Bone marrow (tissue), 2 donors: ENCODE measurements at regions not wholly inside any gene's neighbourhood (a gene's known extent, or its start where the extent isn't known, plus 50 kb on each side); places are given as distances from the start of the nearest gene placed in this dataset.
"Not testable (repeated sequence)": the region's sequence is repeated elsewhere in the genome, so short reads cannot be mapped to it uniquely, and the experiment has no call there.

Source experiments
- DNase-seq, 2 donors: peaks; one replicate each; lab custom pipeline; 2025; lab: John Stamatoyannopoulos, UW

DNA sequence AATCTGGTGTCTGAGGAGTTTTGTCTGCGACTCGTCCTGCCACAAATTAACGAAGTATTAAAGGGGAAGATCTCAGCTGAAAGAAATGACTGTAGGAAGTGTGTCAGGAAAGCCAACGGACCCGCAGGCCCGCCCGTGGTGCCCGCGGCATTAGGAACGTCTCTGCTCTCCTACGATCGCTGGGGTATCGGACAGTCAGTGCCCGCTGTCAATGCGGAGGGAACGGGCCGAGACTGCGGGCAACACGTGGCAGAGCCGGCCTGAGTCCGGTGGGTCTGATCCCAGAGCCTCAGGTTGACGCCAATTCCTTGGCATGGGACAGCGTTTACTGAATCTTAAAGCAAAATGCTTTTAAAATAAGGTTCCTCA lies 128.7 kb downstream of the KBTBD2 start:
- DNase-seq: no peak

DNA sequence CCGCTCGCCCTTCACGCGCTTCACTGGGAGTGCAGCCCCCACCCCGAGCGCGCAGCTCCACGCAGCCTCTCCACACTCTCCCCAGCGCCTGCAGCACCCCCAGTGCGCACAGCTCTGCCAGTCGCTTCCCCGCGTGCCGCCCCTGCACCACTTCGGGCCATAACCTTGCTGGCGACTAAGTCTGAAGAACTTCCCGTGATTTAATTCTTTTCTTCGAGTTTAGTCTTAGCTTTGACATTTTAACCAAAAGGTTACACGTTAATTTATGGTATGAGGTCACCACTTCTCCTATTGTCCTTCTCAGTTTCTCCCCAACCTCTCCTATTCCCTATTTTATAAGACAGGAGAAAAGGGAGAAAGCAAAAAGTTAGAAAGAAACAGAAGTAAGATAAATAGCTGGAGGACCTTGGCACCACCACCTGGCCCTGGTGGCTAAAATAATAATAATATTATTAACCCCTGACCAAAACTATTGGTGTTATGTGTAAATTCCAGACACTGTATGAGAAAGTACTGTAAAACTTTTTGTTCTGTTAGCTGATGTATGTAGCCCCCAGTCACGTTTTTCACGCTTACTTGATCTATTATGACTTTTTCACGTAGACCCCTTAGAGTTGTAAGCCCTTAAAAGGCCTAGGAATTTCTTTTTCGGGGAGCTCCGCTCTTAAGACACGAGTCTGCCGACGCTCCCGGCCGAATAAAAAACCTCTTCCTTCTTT lies 129.2 kb downstream of the KBTBD2 start:
- not testable (repeated sequence) for DNase-seq

DNA sequence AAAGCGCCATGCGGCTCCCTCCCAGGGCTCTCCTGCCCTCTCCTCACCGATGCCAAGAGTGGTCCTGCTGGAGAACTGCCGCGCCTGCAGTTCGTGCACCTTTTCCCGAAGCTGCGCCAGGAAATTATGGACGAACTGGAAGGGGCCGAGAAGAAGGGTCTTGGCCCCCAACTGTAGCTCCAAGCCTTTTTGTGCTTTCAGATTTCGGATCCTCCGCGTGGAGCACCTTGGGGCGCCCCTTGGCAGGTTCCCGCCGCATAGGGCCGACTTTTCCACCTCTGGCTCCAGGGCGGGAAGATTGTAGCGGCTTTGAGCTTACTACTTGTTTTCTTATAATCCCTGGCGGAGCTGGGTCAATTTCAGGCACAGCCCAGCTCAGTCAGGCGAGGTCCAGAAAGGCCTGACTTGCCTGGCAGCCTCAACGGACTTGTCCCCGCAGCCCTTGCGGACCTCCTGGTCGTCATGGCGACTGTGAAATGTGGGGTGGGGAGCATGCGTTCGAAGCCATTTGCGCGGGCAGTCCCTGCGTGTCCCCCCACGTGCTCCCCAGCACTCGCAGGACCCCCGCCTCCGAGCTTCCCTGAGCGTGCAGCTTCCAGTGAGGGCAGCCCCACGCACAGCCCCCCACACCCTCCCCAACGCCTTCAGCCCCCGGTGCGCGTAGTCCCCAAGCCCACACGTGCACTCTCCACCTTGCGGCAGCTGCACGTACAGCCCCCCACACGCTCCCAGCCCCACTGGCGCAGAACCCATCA lies 129.9 kb downstream of the KBTBD2 start:
- no peak for DNase-seq

DNA sequence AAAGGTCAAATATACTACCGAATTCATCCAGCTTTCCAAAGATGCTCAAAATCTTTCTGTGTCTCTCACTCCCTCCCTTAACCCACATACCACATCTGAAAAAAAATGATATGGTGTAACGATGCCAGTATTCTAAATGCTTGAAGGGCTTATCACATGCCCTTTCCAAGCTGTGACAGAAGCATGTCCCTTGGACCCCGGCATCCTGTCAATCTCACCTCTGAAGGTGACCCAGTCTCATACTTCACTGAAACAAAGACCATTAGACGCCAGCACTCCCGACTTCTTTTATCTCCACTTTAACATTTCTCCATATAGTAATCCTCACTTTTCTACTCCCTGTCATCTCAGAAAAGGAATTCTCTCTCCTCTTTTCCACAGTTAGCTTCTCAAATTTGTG lies 130.8 kb downstream of the KBTBD2 start:
- DNase-seq: not testable (repeated sequence)

DNA sequence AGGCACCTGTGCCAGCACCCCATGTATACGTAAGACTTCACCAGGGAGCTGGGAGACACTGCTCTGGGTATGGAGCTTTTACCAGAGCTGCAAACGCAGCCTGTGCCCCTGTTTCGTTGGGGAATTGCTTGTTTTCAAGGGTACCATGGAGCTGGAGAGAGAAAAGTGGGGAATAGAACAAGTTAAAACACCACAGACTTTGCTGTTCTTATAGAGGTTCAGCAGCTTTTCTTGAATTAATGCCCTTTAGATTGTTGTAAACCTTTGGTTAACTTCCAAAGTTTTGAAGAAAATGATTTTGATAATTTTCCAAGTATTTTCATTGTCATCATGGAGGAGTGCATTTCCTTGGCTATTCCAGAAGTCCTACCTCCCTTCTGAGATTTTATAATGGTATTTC lies 131.7 kb downstream of the KBTBD2 start:
- not testable (repeated sequence) for DNase-seq

DNA sequence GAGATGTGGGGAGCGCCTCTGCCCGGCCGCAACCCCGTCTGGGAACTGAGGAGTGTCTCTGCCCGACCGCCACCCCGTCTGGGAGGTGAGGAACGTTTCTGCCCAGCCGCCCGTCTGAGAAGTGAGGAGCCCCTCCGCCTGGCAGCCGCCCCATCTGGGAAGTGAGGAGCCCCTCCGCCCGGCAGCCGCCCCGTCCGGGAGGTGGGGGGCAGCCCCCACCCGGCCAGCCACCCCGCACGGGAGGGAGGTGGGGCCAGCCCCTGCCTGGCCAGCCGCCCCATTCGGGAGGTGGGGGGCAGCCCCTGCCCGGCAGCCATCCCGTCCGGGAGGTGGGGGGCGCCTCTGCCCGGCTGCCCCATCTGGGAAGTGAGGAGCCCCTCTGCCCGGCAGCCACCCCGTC lies 137.7 kb downstream of the KBTBD2 start:
- DNase-seq: not testable (repeated sequence)

DNA sequence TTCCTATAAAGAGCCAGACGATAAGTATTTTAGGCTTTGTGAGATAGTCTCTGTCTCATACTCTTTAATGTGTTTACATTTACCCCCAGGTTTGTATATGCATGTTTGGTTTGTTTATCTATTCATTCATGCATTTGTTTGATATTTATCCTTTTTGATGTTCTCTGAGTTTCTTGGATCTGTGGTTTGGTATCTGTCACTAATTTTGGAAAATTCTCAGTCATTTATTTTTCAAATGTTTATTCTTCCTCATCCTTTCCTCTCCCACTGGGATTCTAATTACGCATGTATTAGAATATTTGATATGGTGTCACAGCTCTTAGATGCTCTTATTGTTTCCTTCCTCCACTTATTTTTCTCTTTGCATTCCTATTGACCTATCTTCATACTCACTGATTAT lies 143.2 kb downstream of the KBTBD2 start:
- DNase-seq: not testable (repeated sequence)

DNA sequence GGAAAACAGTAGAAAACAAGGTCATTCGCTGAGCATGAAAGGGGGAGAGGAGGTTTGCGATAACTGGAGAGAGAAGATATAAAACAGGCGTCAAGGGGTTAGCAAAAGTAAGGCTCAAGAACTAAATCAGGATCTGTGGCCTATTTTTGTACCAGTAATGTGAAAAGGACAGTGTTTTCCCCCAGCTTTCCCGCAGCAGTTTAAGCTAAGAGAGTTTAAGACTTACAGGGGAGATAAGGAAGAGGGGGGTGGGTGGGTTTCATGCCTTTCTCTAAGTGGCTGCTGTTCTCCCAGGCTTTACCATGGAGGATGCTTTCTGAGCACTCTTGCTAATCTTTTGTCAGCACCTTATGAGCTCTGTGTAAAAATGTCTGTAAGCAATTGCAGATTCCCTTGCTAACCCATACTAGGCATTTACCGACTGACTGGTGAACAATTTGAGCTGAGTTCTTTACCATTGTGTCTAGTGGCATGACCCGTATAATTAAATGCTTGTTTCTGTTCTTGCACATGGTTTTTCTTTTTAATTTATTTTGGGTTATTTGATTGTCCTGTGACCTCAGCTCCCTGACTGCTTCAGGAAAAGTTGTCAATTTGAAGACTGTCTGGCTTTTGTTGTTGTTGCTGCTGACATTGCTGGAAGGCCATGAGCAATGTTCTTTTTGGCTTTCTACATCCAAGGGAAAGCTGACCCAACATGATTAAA lies 144.0 kb downstream of the KBTBD2 start:
- DNase-seq: not testable (repeated sequence)

DNA sequence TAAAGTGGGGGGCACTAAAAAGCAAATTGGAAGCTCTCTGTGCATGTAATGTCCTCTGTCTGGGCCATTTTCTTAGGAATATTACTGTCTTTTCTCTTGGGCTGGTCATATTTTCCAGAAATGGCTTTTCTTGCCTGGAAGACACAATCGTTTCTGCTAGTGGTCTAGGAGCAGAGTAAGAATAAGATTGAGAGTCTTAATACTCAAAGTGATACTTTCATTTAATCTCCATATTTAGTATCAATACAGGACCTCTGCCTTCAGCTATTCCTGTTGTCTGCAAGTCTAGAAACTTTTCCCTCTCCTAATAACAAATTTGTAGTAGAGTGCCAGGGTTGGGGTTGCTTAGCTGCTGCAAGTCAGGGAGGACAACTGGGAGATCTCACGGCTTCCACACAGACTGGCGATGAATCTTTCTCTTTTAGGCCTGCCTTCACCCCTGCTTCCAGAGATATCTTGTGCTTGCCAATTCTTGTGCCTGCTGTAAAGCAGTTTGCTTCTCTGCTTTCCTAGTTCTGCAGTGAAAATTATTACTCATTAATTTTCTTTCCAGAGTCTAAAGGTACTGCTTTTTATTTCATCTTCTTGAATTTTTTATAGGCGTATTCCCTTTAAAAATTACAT lies 149.6 kb downstream of the KBTBD2 start:
- not testable (repeated sequence) for DNase-seq

DNA sequence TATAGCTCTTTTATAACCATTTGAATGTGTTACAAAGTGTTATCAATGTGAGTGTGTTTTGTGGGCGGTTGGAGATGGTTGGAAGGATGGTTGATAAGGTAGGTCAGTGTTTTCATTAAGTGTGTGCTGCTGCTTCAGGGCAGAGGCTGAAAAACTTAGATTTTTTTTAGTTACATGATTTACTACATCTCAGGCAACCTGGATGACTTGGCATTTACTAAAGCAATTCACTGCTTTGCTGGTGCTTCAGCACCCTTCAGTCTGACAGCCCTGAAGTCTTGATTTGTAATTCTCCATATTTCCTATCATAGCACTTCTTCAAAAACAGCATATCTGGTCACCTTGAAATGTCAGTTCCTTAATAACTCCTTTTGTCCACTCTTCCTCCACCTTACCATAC lies 151.8 kb downstream of the KBTBD2 start:
- not testable (repeated sequence) for DNase-seq

DNA sequence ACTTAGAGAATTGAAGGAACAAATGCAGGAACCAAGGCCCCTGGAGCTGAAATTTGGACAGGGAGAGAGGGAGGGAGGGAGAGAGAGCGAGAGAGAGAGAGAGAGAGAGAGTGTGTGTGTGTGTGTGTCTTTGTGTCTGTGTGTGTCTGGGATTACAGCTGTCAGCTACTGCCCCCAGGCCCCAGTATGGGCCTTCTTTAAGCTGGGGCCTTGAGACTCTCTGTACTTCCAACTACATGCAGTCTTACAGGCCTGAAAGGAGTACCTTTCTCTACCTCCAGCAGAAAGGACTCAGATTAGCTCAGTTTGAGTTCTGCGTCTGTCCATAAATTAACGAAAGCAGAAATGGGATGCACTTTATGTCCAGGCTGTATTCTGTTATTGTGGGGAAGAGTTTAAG lies 153.2 kb downstream of the KBTBD2 start:
- DNase-seq: not testable (repeated sequence)

DNA sequence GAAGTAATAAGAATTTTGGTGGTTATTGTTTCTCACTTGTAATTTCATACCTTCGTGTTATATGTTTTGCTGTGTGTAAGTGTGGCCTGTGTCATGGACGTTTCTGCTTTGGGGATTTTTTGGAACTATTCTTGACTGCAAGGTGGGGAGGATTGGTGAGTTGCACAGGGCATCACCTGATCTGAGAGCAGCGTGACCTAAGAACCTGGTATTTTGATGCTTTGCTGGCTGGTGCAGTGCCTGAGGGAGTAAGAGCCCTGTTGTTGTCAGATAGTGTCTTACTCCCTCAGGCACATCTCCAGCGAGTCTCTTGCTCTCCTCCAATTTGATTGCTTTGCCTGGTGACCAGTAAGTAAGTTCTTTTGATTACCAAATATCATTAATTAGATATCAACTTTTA lies 158.8 kb downstream of the KBTBD2 start:
- DNase-seq: not testable (repeated sequence)

DNA sequence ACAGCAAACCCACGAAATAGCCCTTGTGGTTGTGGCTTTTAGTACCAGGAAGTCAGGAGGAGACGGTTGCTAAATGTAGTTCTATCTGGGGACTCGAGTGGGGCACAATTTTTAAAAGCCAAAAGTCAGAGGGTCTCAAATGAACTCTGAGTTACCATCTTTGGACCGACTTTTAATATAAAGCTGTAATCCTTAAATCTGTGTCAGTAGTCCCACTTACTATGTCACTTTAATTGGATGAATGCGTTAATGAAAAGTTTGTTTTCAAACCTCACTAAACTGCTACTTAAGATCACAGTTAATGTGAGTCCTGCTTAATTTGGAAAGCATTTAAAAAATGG lies 162.3 kb downstream of the KBTBD2 start:
- DNase-seq: not testable (repeated sequence)

DNA sequence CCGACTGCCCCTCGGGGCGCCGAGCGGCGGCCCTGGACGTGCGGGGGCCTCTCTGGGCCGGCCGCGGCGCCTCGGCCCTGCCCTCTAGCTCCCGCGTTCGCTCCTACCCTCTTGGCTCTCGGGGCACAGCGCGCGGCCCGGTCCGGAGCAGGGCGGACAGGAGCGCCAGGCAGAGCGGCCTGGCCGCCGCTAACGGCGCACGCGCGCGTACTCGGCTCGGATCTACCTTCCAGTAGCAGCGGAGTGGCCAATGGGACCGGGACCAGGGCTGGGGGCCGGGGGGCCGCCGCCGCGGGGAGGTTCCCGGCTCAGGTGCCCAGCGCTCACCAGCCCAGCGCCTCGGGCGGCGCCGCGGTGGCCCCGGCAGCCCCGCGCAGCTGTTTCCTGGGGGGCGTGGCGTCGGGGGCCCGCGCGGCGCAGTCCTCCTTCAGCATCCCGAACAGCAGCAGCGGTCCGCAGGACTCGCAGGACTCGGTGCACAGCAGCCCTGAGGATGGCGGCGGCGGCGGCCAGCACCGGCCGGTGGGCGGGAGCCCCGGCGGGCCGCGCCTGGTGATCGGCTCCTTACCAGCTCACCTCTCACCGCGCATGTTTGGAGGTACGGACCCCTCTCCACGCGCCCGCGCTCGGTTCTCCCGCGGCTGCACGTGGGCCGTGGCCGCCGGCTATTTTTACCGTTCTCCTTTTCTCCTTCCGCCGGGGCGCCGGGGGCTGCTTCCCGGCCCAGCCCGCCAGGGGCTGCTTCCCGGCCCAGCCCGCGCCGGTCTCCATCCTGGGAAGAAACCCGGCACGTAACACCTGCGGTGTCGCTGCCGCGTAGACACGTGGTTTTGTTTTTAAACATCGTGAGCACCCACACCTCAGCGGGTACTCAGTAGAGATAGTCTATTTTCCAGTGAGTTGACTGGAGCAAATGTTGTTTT lies 162.9 kb downstream of the KBTBD2 start:
- DNase-seq: peak in 1 of 2 donors; percentile 63

DNA sequence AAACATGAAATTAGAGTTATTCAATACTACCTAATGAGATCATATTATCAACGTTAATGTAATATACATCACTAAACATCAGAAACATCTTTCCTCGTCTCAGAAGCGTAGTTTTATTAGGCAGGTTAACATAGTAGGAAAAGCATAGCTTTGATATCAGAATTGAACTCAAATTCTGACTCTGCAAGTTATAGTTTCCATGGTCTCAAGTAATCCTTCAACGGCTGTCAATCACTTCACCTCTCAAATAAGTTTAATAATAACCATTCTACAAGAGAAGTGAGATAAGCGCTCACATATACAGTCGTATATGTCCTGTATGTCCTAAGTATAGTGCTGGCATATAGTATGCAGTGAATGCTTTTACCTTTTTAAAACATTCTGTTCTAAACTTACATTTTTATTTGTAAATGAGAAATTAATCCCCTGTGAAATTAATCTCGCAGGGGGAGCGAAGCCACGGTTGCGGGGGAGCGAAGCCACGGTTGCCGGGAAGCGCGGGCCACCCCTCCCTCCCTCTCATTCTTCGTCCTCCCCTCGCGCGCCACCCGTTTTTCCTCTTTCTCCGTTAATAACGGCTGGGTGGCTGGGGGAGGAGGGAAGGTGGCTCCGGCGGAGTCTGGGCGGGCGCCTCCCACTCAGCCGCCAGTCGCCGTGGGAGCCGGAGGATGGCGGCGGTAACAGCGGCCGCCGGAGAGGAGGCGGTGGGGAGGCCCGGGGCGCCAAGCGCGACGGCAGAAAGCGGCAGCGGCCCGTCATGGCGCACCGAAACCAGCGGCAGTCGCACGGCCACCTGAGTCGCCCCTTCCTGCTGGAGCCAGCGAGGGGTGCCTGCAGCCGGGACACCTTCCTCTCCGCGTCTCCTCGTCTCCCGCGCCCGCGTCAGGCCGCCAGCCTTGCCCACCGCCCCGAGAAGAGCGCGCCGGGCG lies 163.8 kb downstream of the KBTBD2 start:
- DNase-seq: peak in 1 of 2 donors; percentile 50

DNA sequence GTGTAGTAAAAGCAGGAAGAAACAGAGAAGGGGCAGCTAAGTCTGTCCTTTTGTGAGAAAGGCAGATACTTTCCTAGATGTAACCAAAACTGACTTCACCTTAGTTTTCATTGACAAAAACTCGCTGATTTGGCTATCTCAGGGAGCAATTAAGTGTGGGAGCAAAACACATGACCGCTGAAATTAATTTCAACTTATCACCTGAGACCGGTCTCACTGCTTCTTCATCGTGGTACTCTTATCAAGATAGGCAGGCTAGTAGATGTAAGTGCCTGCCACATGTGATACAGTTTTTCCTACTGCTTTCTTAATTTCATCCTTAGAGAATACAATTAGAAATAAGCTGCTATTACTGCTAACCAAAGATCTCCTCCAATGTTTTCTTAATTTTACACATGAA lies 168.7 kb downstream of the KBTBD2 start:
- DNase-seq: not testable (repeated sequence)

DNA sequence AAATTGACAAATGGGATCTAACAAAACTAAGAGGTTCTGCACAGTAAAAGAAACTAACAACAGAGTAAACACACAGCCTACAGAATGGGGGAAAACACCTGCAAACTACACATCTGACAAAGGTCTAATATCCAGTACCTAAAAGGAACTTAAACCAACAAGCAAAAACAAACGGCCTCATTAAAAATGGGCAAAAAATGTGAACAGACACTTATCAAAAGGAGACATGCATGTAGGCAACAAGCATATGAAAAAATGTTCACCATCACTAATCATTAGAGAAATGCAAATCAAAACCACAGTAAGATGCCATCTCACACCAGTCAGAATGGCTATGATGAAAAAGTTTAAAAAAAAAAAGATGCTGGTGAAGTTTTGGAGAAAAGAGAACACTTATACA lies 197.4 kb downstream of the KBTBD2 start:
- no peak for DNase-seq

DNA sequence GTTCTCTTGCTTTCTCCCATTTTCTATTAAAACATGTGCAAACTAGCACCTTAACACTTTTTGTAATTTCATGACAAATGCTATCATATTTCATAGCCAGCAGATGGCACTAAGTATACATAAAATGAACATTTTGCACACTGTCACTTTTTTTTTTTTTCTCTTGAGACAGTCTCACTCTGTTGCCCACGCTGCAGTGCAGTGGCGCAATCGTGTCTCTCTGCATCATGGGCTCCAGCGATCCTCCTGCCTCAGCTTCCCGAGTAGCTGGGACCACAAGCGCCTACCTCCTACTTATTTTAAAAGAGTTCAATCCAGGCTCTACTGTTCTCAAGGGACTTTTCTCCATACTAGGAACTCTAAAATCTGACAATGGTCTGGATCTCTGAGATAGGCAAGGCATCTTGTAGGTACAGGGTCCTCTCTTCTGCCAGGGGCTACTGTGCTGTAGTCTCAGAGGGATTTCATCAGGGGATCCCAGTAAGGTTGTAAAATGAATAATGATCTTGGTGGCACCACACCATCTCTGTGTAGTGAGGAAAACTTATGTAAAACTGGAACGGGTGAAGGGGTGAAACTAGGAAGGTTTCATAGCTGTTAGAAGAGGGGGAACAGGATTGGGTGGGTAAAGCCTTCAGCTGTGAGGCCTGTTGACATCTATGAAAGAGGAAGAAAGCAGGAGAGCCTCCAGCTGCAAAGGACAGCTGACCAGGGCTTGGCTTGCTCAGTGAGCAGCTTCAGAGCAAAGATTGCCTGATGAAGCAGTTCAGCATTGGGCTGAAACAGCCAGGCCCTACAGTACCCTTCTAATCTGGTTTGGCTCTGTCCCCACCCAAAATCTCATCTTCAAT lies 196.9 kb downstream of the AVL9 start:
- not testable (repeated sequence) for DNase-seq

DNA sequence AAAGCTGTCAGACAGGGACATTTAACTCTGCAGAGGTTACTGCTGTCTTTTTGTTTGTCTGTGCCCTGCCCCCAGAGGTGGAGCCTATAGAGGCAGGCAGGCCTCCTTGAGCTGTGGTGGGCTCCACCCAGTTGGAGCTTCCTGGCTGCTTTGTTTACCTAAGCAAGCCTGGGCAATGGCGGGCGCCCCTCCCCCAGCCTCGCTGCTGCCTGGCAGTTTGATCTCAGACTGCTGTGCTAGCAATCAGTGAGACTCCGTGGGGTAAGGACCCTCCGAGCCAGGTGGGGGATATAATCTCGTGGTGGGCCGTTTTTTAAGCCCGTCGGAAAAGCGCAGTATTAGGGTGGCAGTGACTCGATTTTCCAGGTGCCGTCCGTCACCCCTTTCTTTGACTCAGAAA lies 192.8 kb downstream of the AVL9 start:
- not testable (repeated sequence) for DNase-seq
